ENCODE measurements at regions not wholly inside any gene's neighbourhood (a gene's known extent, or its start where the extent isn't known, plus 50 kb on each side); places are given as distances from the start of the nearest gene placed in this dataset.
A peak's percentile ranks its signal among the peaks of the same experiment; 100 is the strongest.
"Not testable (repeated sequence)": the region's sequence is repeated elsewhere in the genome, so short reads cannot be mapped to it uniquely, and the experiment has no call there.

DNA sequence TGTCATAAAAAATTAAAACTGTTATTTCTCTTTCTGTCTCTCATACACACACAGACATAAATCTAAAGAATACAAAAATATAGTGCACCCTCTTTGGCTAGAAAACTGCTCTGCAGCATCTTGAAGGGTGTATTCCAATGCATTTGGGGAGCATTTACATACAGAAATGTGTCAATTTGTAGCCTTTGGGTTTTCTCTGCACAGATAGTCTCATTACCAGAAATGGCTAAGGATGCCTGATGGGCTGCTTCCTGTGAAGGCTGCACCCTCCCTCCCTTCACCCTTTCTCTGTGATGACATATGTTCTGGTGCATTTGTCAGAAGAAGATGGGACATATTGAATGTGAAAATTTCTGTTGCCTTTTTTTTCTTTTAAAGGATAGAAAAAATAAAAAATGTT lies 1239.3 kb downstream of the CDH11 start:
- no peaks in the 10 kb centered on the region for H3K27me3 ChIP-seq
- TF ChIP-seq POLR2A (IDR thresholded peaks at IDR 0.05) = no peak
- TF ChIP-seq, protein P1, sequence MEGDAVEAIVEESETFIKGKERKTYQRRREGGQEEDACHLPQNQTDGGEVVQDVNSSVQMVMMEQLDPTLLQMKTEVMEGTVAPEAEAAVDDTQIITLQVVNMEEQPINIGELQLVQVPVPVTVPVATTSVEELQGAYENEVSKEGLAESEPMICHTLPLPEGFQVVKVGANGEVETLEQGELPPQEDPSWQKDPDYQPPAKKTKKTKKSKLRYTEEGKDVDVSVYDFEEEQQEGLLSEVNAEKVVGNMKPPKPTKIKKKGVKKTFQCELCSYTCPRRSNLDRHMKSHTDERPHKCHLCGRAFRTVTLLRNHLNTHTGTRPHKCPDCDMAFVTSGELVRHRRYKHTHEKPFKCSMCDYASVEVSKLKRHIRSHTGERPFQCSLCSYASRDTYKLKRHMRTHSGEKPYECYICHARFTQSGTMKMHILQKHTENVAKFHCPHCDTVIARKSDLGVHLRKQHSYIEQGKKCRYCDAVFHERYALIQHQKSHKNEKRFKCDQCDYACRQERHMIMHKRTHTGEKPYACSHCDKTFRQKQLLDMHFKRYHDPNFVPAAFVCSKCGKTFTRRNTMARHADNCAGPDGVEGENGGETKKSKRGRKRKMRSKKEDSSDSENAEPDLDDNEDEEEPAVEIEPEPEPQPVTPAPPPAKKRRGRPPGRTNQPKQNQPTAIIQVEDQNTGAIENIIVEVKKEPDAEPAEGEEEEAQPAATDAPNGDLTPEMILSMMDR (IDR thresholded peaks at IDR 0.05) = no peak
- DNase-seq = no peak
- H3K4me3 ChIP-seq (replicated peaks in 1 of 3) = no peak overlapping the region
- no peaks in the 10 kb centered on the region for H3K4me1 ChIP-seq
- H3K36me3 ChIP-seq = no peaks in the 10 kb centered on the region
- H3K27ac ChIP-seq = no peak overlapping the region
- intact Hi-C loops (cut with DNase I) = no loop called here
- no peaks in the 10 kb centered on the region for H3K9me3 ChIP-seq

DNA sequence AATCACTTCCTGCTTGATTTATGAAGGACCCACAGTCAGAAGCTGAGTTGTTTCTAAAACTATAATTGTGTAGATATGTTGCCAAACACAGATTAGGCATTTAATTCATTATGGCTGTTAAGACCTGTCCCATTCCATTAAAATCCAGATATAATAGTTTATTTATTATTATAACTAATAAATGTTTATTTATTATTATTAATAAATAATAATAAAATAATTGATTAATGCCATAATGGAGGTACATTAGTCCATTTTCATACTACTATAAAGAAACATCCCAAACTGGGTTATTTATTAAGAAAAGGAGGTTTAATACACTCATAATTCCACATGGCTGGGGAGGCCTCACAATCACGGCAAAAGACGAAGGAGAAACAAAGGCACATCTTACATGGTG lies 1240.9 kb downstream of the CDH11 start:
- WGBS, 2 donors = 94 to 98% methylated on average over 2 of the region's 2 CpGs
- intact Hi-C loops (cut with DNase I) = no loop called here
- H3K9me3 ChIP-seq = no peaks in the 10 kb centered on the region
- H3K36me3 ChIP-seq = no peaks in the 10 kb centered on the region
- H3K4me1 ChIP-seq = no peaks in the 10 kb centered on the region
- H3K27ac ChIP-seq = no peak overlapping the region
- DNase-seq = no peak
- no peaks in the 10 kb centered on the region for H3K27me3 ChIP-seq
- TF ChIP-seq POLR2A (IDR thresholded peaks at IDR 0.05) = no peak
- TF ChIP-seq, protein P1 (IDR thresholded peaks at IDR 0.05) = no peak
- no peak overlapping the region for H3K4me3 ChIP-seq (replicated peaks in 1 of 3)

DNA sequence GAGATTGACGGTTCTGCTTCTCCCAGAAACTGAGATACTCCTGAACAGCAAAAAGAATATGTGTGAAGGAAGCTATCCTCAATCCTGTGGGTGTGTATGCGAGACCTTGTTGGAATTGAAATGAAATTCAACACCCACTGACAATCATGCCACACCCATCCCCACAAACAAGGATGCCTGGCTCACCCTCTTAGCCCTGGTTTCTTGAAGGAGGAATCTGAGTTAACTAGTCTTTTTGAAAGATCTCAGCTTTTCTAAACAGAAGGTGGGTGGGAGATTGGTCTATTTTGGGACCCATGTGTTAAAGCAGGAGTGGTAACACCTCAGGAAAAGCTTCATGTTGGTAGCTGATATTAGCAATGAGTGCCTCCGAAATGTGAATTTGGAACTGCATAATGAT lies 1244.5 kb downstream of the CDH11 start:
- Histone ChIP-seq H3K36me3 (no peaks in the 10 kb centered on the region), H3K27me3 (no peaks in the 10 kb centered on the region), H3K9me3 (no peaks in the 10 kb centered on the region), H3K27ac (no peak overlapping the region), H3K4me3 (replicated peaks in 1 of 3) (no peak overlapping the region), H3K4me1 (no peaks in the 10 kb centered on the region)
- 81 to 84% methylated on average over 3 of the region's 3 CpGs for WGBS, 2 donors
- intact Hi-C loops (cut with DNase I) = no loop called here
- no peak for DNase-seq
- TF ChIP-seq, protein P1 (IDR thresholded peaks at IDR 0.05) = no peak
- no peak for TF ChIP-seq POLR2A (IDR thresholded peaks at IDR 0.05)

DNA sequence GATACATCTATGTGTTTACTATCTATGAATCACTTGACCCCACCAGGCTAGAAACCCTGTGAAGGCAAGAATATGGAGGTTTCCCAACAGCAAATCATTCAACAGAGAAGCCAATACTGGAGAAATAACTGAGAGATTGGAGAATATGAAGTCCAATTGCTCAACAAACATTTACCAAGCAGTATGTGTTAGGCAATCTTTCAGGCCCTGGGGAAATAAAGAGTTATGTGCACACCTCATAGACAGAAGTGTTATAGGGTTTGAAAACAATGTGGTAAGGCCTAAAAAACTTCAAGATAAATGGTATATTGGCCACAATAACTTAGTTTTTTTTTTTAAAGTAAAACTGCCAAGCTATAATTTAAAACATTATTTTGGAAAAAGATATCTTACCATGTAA lies 1245.8 kb downstream of the CDH11 start:
- H3K27ac ChIP-seq = no peak overlapping the region

DNA sequence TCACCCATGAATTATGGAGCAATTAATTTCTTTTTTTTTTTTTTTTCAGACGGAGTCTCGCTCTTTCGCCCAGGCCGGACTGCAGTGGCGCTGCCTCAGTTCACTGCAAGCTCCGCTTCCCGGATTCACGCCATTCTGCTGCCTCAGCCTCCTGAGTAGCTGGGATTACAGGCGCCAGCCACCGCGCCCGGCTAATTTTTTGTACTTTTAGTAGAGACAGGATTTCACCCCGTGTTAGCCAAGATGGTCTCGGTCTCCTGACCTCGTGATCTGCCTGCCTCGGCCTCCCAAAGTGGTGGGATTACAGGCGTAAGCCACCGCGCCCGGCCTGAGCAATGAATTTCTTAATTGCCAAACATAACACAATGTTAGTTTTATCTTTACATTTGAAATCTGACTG lies 1261.2 kb downstream of the CDH11 start:
- not testable (repeated sequence) for DNase-seq, H3K9me3 ChIP-seq

More for the DNA sequence above, 1245.8 kb downstream of the CDH11 start:
- Histone ChIP-seq H3K36me3 (no peaks in the 10 kb centered on the region), H3K4me1 (no peaks in the 10 kb centered on the region), H3K27me3 (no peaks in the 10 kb centered on the region), H3K9me3 (no peaks in the 10 kb centered on the region), H3K4me3 (replicated peaks in 1 of 3) (no peak overlapping the region)
- TF ChIP-seq POLR2A (IDR thresholded peaks at IDR 0.05) = no peak
- TF ChIP-seq, protein P1 (IDR thresholded peaks at IDR 0.05) = no peak
- DNase-seq = no peak
- intact Hi-C loops (cut with DNase I) = no loop called here

DNA sequence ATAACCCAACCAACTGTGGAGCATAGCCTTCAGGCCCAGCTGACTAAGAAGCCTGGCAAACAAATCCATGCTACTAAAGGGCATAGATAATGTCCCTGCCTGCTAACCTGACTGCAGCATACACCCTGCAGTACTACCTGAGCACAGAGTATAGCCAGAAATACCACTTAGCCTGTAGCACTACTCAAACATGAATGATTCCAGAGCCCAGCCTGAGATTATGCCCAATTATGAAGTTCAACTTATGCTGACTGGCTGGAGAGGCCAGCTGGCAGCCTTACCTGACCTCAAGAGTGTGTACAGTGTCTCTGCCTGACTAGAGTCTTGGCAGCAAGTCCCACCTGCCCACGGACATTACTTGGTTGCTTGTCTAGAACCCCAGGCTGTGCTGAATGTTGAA lies 1265.3 kb downstream of the CDH11 start:
- 0 to 29% methylated on average over 1 of the region's 1 CpG for WGBS, 2 donors
- Histone ChIP-seq H3K9me3 (no peaks in the 10 kb centered on the region), H3K27ac (no peak overlapping the region), H3K27me3 (no peaks in the 10 kb centered on the region), H3K4me3 (replicated peaks in 1 of 3) (no peak overlapping the region), H3K4me1 (no peaks in the 10 kb centered on the region), H3K36me3 (no peaks in the 10 kb centered on the region)
- no peak for TF ChIP-seq POLR2A (IDR thresholded peaks at IDR 0.05)
- TF ChIP-seq, protein P1 (IDR thresholded peaks at IDR 0.05) = no peak
- peak in 1 of 2 donors; percentile 18 for DNase-seq
- intact Hi-C loops (cut with DNase I) = no loop called here

More for the DNA sequence above, 1261.2 kb downstream of the CDH11 start:
- H3K27me3 ChIP-seq; H3K36me3 ChIP-seq; H3K27ac ChIP-seq; intact Hi-C loops (cut with DNase I); H3K4me1 ChIP-seq; H3K4me3 ChIP-seq (replicated peaks in 1 of 3): not testable (repeated sequence)
- 96% methylated on average over 20 of the region's 20 CpGs for WGBS, 2 donors

Data from thyroid gland (tissue), 4 donors.